ENCODE measurements at regions not wholly inside any gene's neighbourhood (a gene's known extent, or its start where the extent isn't known, plus 50 kb on each side); places are given as distances from the start of the nearest gene placed in this dataset.
A peak's percentile ranks its signal among the peaks of the same experiment; 100 is the strongest.

DNA sequence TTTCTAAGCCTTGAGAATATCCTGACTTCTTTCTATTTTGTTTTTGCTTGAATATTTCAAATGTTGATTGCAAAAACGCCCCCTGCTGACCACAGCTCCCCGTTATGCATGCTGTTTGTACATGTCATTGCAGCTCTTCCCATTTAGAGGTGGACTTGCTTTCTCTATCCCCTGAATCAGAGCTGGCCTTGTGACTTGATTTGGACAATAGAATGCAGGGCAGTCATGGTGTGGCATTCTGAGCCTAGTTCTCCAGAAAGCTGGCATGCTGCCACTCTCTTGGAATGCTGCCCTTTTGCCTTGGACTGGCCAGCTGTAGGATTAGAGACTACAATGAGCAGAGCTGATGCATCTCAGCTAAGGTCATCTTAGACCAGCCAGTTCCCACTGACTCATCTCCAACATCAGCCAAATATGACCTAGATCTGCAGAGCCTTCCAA lies 1561.5 kb downstream of the MRPL39 start:
- TF ChIP-seq, protein P1, sequence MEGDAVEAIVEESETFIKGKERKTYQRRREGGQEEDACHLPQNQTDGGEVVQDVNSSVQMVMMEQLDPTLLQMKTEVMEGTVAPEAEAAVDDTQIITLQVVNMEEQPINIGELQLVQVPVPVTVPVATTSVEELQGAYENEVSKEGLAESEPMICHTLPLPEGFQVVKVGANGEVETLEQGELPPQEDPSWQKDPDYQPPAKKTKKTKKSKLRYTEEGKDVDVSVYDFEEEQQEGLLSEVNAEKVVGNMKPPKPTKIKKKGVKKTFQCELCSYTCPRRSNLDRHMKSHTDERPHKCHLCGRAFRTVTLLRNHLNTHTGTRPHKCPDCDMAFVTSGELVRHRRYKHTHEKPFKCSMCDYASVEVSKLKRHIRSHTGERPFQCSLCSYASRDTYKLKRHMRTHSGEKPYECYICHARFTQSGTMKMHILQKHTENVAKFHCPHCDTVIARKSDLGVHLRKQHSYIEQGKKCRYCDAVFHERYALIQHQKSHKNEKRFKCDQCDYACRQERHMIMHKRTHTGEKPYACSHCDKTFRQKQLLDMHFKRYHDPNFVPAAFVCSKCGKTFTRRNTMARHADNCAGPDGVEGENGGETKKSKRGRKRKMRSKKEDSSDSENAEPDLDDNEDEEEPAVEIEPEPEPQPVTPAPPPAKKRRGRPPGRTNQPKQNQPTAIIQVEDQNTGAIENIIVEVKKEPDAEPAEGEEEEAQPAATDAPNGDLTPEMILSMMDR (IDR thresholded peaks at IDR 0.05; ENCODE audit: low read depth, low read length, missing input control), result peak; percentile 8
- no peak for TF ChIP-seq TAF1 (conservative IDR thresholded peaks at IDR 0.05)
